NCI-H748 (cell line): ENCODE measurements at regions not wholly inside any gene's neighbourhood (a gene's known extent, or its start where the extent isn't known, plus 50 kb on each side); places are given as distances from the start of the nearest gene placed in this dataset.

ENCODE experiments used
- DNase-seq: peaks from one replicate; lab custom pipeline; 2025; ENCODE audit not compliant: unreplicated experiment; lab: John Stamatoyannopoulos, UW

DNA sequence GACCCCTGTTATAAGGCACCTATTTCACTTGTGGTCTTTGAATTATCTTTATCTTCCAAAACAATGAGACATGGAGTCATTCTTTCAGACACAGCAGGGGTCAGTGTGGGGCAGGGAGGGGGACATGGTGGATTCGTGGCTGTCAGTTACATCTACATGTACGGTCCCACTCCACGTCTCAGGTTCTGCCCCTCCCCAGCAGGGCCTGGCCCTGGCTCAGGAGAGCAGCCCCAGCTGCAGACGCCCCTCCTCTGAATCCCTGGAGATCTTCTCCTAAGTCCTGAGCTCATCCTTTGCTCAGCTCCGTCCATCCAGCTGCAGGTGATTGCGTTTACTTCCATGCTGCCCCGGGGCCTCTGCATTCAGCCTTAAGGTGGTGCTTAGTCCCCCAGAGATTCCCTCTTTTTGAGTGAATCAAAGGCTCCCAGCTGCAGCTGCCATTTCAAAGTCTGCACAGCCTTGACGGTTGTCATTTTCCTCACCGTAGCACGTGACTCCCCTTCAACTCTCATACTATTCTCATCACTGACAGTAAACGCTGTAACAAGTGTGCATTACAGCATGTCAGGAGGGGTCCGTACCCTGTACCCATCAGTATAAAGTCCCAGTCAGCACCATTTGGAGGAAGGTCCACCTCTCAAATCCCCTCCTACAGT lies 113.4 kb upstream of the TCERG1L start:
- no peak for DNase-seq

DNA sequence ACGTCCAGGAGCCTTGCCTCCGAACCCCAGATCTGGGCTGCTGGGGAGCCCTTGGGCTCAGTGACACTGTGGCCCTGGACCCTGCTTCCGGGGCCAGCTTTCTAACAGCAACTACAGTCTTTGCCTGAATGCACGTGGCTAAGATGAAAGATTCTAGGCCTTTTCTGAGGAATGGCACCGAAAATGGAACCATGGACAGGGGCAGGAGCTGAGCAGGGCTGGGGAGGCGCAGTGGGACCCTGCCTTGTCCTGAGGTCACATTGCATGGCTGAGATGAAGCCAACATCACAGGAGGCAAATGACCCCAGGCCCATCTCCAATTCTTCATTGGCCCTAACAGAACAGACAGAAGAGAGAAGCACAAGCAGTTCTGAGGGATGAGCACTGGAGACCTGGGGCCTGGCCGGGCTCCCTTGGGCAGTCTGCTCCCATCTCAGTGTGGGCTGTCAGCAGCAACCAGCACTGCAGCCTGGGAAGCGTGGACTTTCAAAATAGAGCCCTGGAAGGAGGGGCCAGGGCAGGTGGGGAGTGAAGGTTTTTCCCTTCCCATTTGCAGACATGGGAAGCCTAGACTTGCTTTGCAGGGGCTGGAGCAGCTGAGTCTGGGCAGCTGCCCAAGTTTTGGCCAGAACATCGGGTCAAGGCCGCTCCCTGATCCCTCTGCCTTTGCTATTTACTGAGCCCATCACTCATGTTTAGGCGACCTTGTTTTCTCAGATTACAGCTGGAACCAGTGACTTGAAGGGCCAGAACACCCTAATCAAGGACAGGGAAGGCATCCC lies 114.4 kb upstream of the TCERG1L start:
- DNase-seq = no peak

DNA sequence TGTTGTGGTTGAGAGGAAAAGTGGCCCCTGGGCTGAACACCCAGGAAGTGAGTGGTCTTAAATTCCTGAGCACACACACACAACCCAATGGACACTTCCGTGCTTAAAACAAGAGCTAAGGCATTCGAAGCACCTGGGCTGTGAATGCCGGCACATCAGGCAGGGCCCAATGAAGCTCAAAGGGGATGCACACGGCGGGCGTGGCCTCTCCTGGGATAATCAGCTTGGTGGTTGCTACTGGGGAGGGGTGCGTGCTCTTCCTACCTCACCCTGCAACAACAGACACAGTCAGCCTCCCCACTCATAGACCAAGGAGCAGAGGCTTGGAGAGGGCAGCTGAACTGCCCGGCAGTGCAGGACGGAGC lies 115.0 kb upstream of the TCERG1L start:
- no peak for DNase-seq

DNA sequence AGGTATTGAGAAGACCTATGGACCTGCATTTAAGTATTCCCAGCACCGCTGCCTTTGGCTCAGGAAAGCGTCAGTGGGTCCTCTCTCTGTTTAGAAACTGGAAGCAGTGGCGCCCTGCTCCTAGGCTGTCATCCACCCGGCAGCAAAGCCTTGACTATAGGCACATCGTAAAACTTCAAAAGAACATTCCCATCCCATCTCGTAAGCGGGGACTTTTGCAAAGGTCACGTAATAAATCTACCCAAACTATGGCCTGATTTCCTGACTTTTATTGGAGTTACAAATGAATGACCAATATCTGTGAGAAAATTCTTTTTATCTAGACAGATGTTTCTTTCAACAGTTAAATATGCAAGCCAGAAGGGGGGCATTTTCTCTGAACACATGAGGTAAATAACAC lies 115.8 kb upstream of the TCERG1L start:
- no peak for DNase-seq

DNA sequence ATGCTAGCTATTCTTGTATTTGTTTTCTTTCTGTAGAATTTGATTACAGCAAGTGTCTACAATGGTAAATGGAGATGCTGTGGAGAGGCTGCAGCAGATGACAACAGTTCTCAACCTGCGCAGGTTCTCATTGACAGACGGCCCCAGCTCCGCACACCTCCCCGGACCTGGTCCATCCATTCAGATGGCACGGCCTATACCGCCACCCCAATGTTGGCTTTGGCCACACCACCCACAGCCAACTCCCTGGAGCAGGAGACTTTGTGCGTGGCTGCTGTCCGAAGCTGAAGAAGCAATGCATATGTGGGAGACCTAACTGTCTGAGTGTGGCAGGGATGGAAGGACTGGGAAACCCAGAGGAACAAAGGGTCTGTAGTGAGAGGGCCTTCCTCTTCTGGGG lies 116.4 kb upstream of the TCERG1L start:
- no peak for DNase-seq

DNA sequence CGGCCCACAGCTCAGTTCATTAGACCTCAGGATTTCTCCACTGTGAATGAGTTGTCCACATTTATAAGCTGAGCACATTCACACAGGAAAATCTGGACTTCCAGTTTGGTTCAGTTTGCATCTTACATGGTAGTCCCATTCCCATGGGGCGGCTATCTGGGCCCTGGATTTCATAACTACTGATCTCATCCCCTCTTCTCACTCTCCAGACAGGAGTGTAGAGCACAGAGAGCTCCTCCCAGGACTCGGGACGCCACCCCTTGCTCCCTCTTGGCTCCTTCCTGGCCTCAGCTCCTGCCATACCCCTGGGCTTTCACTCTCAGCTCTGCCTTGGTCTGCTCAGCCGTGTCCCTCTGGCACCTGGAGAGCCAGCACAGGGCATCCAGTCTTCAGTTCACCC lies 117.6 kb upstream of the TCERG1L start:
- no peak for DNase-seq

DNA sequence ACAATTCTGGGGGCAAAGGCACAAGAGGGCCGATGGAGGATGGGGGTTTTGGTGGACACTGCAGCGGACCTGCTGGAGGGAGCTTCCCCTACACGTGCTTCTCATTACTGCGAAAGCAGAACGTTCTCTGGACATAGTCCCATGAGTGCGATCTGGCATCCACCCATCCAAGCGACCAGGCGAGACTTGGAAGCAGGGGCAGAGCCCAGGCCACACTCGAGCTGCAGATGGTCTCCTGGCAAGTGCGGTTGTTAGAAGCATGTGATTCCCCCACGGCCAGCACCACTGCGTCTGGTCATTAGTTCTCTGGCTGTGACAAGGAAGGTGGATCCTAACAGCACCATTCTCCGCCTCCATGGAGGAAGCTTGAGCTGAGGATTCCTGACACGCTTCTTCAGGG lies 118.4 kb upstream of the TCERG1L start:
- no peak for DNase-seq

DNA sequence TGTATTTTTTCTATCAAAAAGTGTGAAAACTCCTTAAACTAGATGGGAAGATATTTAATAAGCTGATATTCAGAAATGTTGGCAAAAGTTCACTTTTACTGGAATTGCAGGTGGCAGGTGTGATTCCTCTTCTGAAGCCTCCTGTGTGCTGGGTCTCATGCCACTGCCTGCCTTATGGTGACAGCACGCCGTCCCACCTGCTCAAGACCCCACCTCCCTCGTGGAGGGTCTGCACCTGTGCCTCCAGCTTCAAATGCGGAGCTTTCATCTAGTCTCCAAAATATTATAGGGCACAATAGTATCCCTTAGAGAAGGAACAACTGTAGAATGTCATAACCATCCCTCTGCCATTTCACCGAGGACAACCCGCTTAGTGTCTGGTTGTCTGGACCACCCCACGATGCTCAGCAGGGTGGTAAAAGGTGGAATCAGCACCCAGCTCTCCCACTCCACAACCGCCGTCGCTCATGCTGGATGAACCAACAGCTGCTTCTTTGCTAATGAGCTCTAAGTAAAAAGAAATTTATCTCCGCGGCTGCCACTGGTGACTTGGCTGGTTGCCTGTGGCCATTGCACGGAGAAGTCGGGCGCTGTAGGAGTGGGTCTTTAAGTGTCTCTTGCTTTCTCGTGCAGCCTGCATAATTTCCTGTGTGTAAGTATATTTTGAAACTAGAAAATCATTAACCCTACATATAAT lies 119.3 kb upstream of the TCERG1L start:
- DNase-seq = no peak

DNA sequence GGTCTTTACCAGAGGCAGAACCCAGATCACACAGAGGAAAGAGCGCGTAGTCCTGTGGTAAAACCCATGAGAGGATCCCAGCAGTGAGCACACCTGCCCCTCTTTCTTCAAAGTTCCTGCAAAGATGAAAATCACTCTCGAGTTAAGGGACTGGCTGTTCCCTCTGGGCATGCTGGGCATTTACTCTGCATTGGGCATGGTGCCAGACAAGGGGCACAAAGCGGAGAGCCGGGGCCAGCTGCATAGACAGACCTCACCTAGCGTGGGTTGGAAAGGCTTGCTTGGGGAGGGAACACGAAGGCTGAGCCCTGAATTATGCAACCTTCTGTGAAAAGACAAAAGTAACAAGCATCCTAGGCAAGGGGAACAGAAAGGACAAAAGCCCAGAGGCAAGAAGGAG lies 120.0 kb upstream of the TCERG1L start:
- DNase-seq = peak; percentile 7

DNA sequence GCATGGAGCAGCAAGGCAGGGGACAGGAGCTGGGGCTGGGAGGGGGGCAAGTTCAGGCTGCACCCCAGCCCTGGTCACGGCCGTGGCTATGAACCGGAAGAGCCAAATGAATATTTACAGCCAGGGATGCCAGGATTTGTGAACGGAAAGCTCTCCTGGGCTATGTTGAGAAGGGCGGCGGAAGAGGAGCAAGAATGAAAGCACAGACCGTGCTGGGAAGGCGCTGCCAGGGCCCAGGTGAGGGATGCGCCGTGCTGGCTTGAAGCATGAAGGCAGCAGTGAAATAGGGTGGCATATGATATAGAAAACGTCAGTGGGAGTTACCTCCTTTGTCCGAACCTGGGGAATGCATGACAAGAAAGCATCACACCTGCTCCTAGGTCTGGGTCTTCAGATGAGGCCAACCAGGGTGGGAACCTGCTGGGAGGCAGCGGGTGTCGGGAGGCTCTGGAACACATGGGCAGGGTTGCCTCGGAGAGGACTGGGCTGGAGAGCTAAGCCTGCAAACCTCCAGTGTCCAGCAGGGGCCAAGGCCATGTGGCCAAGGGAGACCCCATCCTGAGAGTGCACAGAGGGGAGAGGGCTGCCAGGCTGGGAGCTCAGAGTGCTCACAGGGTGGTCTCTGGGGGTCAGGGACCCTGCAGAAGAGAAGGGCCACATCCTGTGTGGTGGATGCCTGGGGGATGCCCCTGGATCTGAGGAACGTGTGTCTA lies 120.6 kb upstream of the TCERG1L start:
- DNase-seq = no peak

DNA sequence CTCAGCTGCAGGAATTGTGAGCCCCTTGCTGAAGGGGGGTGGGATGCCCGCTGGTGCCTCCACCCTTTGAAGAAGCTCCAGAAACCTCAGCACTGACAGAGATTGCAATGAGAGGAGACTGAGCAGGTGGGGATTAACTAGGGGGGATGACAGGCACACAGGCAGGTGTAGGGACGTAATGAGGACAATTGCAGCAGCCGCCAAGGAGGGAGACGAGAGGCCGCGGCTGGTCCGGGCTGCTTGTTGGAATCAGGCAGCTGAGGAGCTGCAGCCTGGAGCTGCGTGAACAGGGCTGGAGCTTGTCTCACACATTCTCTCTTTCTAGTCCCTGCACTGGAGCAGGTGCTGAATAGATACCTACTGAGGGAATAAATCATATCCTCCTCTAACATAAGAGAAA lies 122.0 kb upstream of the TCERG1L start:
- DNase-seq = peak; percentile 29

DNA sequence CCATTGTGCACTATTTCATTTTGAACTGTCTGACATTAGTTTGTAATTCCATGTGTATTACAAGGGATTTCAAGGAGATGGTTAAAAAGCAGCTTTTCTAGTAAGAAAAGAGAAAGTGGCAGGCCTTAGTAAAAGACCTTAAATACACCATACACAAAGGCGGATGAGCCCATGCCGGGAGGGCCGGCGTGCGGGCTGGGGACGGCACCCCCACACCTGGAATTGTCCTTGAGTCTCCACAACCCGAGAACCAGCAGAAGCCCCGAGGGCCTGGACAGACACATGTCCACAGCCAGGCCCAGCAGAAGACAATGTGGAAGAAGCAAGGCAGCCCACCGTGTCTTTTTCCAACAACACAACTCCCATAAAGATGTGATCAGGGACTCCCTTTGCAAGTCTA lies 123.7 kb upstream of the TCERG1L start:
- no peak for DNase-seq

DNA sequence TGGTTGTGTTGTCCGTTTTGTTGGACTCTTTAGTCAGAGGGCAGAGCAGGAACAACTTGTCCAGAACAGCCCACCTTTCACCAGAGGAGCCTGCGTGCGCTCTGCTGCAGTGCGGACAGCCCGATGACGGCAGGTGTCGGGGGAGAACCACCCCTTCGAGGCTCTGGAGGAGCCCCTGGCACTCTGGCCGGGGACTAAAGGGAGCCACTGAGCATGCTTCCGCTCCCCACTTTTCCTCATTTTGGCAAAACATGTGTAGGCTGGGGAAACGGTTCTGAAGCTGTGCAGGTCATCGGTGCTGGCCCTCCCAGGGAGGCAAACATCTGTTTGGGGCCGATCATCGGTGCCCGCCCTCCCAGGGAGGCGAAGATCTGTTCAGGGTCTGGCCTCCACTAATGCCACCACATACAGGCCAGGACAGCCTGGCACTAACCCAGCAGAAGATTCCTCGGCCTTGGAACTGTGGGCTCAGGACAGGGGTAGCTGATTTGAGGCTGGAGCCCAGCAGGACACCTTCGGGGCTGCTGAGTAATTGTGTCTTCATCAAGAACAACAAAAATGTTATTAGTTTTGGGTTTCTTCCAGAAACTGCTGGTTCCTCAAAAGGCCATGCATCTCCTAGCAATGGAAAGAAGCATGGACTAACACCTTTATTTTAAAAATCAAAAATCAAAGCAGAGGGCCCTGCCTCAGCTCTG lies 124.4 kb upstream of the TCERG1L start:
- no peak for DNase-seq

DNA sequence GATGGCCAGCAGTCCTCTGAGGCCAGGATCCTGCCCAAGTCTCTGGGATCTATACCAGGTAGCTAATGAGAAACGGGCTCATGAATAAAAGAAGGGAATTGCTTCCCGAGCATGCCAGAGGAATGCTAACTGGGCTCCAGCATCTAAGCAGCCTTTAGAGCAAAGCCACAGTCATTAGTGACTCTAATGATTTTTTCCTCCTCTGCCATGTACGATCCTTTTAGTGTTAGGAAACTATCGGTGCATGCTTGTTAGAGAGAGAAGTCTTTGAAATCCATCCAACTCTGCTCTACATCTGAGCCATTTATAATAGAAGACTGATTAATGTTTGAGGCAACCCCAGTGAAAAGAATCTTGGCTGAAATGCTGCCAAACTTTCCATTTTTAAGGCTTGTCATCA lies 124.9 kb upstream of the TCERG1L start:
- DNase-seq = no peak

DNA sequence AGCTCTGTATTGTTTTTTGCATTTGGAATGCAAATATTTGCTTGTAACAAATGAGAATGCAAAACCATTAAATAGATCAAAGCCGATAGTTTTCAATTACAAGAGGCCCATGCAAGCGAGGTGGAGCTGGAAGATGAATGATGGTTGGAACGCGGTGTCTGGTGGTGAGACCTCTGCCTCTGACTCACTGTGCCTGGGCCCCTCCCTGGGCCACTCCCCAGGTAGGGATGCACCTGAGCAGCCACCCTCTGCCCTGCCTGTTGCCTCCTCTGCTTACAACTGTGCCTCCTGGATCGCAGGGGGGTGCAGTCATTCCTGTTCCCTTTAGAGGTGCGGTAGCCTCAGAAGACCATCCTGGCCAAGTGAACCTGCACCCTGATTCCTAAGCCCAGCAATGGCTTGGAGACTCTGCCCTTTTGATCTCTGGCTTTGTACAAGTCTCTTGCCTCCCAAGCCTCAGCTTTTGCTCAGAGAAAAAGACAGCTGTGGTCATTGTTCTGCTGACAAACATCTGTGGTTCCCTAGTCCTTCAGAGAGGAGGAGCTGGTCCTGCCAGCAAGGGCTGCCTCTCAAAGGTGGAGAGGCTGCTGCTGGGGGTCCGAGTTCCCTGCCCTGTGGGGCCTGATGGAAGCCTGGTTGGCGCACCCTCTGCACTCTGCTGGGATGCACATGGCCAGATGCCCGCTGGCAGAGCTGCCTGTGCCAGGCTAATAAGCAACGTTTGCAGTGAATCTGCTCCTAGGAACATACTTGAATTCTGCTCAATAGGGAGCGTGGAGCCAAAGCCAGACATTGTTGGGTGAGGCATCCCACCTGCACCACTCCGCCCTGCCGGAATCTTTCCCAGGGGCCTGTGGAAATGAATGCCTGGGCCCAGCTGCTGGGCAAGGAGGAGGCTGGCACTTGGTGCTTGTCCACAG lies 126.3 kb upstream of the TCERG1L start:
- no peak for DNase-seq

DNA sequence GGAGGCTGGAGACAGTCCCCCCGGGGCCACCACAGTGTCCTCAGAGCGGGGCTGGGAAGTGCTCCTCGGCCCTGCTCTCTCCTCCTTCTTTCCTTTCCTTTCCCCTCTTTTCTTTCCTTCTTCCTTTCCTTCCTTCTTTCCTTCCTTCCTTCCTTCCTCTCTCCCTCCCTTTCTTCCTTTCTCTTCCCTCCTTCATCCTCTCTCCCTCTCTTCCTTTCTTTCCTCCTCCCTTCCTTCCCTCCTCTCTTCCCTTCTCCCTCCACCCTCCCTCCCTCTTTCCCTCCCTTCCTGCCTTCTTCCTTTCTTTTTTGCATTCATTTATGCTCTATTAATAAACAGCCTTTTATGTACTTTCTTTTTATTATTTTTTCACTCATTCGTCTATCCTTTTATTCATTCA lies 127.1 kb upstream of the TCERG1L start:
- no peak for DNase-seq

DNA sequence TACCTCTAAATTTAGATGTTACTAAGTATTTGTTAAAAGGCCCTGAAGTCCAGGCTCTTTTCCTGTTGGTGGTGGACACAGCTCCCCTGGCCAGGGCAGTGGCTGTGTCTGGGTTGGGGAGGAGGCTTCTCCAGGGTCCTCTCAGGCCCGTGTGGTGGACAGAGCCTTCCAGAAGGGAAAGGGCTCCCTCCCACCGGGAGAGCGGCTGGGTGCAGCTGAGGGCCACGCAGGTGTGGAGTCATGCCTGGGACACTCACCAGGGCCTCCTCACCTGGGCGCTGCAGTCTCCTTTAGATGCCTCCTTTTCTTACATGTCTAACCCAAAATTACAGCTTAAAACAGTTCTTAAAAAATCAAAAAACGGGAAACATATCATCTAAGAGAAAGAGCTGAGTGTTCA lies 128.2 kb upstream of the TCERG1L start:
- DNase-seq = no peak

DNA sequence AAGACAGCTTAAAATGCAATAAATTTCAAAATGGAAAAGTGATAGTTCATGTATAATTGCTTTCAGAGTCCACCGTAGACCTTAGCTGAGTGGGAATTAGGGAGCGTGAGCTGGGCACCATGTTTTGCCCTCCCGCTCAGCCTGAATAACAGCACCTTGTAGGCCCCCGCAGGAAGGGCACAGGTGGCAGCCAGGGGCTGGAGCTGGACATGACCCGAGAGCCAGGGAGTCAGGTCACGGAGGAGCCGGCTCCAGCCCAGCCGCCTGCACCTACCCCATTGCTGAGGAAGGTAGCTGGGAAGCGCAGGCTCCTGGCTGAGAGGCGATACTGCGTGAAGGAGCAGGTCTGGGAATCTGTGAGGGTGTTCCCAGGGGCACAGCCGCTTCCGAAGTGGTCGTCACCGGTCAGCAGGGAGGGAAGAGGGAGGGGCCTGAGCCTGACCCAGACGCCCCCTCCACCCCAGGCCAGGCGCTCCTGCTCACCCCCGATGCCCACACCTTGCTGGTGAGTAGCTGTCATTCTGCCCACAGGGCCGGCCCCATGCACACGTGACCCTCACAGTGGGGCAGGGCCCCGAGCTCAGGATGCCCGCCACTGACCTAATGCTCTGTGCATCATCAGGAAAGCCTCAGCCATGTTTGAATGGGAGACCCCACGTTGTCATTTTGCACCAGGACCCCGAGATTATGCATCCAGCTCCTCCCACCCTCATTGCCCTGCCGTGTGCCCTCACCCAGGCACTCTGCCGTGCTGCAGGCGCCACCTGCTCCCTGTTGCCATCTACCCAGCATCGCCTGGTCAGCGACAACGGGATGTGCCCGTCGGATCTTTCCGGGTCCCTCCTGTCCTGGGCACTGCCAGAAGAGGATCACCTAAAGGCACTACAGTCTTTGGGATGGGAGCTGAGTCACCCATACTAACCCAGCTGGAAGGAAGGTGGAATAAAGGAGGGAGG lies 129.2 kb upstream of the TCERG1L start:
- DNase-seq = no peak

DNA sequence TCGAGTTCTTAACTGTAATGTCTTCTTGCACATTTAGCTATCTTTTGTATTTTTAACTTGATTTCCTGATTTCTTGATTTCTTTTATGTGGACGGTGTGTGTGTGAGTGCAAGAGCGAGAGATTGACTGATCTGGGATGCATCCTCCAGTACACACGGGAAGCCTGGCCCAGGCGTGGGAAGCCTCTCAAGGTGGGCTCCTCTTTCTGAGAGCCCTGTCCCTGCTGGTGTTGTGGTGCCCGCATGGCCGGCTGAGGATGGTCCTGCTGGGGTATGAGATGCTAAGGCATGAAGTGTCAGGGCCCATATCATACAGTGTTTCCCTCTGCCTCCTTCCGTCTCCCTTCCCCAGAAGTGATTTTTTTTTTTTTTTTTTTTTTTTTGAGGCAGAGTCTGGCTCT lies 130.8 kb upstream of the TCERG1L start:
- DNase-seq = no peak
